Kidney (tissue), 13 donors: ENCODE measurements at regions not wholly inside any gene's neighbourhood (a gene's known extent, or its start where the extent isn't known, plus 50 kb on each side); places are given as distances from the start of the nearest gene placed in this dataset.
A peak's percentile ranks its signal among the peaks of the same experiment; 100 is the strongest.

Experiments used
- DNase-seq, 5 donors: peaks; one replicate each; pipeline ENCODE4 v3.0.0-alpha.2; 2013 to 2020
- FAIRE-seq: peaks from 2 replicates; lab custom pipeline; 2012; peaks lifted over from hg19 to GRCh38; lab: Jason Lieb, UNC
- H3K27ac ChIP-seq, 2 donors: one replicate each; pipeline ENCODE4 v1.7.0; 2013; ENCODE audit warnings: low read depth in 2 of 2, low read length in 2 of 2, inconsistent platforms in 1 of 2
- H3K27me3 ChIP-seq: one replicate; pipeline ENCODE4 v1.7.1; 2013; ENCODE audit warnings: low read length, inconsistent platforms; ENCODE audit not compliant: control insufficient read depth, insufficient read depth
- H3K36me3 ChIP-seq, 3 donors: one replicate each; pipeline versions ENCODE4 v1.7.0 to v1.7.1; 2013; ENCODE audit warnings: low read length in 3 of 3, control low read depth in 1 of 3, inconsistent platforms in 1 of 3; ENCODE audit not compliant: insufficient read depth in 3 of 3, control insufficient read depth in 2 of 3
- H3K4me1 ChIP-seq, 3 donors: one replicate each; pipeline versions ENCODE4 v1.7.0 to v1.7.1; 2013; ENCODE audit warnings: low read length in 3 of 3, inconsistent platforms in 1 of 3, low read depth in 1 of 3; ENCODE audit not compliant: control insufficient read depth in 2 of 3, insufficient read depth in 2 of 3
- H3K4me3 ChIP-seq, 3 donors: one replicate each; pipeline versions ENCODE4 v1.7.0 to v1.8.1; 2013; ENCODE audit warnings: low read length in 3 of 3, control low read depth in 1 of 3, inconsistent platforms in 1 of 3
- H3K9ac ChIP-seq, 3 donors: one replicate each; pipeline versions ENCODE4 v1.7.0 to v1.7.1; 2013; ENCODE audit warnings: low read length in 3 of 3, control low read depth in 1 of 3, inconsistent platforms in 1 of 3
- H3K9me3 ChIP-seq, 3 donors: one replicate each; pipeline versions ENCODE4 v1.7.0 to v1.7.1; 2013; ENCODE audit warnings: low read length in 3 of 3, control low read depth in 1 of 3, inconsistent platforms in 1 of 3; ENCODE audit not compliant: control insufficient read depth in 2 of 3, insufficient read depth in 1 of 3
- intact Hi-C: fragments of 100-400 bp; cut with DNase I; formaldehyde crosslinking; loops from one replicate; pipeline ENCODE4 v1.11.1; 2022
- TF ChIP-seq, protein P1 (sequence below): IDR thresholded peaks from 3 replicates; pipeline ENCODE4 v1.5.1; 2012; ENCODE audit warnings: mild to moderate bottlenecking, moderate library complexity, borderline replicate concordance; ENCODE audit not compliant: insufficient read depth; ENCODE audit errors: extremely low read depth
- donor health status: control.
- donor health status: control.
- donor health status: control.
- donor health status: control.
- donor health status: control.
- donor health status: DM: yes; HTN: yes; CAD: no.
- donor health status: Normal renal cell carcinoma (clear cell type).

DNA sequence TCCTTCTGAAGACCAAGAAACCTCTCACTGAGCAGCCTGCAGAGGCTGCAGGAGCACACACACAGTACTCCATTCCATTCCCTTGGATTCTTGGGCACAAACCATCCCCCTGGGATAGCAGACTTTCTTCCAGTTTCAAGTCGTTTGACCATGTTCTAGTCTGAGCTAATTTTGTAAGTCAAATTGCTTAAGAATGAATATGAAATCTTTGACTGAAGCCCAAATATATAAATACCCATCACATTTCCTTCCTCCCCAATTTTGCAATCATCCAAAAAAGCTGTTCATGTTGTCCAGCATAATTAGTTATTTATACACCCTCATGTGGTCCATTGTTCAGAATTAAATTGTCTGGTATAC lies 231.2 kb upstream of the TPRG1 start:
- TF ChIP-seq, protein P1, sequence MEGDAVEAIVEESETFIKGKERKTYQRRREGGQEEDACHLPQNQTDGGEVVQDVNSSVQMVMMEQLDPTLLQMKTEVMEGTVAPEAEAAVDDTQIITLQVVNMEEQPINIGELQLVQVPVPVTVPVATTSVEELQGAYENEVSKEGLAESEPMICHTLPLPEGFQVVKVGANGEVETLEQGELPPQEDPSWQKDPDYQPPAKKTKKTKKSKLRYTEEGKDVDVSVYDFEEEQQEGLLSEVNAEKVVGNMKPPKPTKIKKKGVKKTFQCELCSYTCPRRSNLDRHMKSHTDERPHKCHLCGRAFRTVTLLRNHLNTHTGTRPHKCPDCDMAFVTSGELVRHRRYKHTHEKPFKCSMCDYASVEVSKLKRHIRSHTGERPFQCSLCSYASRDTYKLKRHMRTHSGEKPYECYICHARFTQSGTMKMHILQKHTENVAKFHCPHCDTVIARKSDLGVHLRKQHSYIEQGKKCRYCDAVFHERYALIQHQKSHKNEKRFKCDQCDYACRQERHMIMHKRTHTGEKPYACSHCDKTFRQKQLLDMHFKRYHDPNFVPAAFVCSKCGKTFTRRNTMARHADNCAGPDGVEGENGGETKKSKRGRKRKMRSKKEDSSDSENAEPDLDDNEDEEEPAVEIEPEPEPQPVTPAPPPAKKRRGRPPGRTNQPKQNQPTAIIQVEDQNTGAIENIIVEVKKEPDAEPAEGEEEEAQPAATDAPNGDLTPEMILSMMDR, result no peak
- Histone ChIP-seq H3K36me3 (no peaks in the 10 kb centered on the region), H3K27ac (peak overlapping the region in 1 of 2 donors; percentile 52), H3K4me1 (no peaks in the 10 kb centered on the region), H3K4me3 (no peak overlapping the region), H3K9ac (no peak overlapping the region), H3K9me3 (no peaks in the 10 kb centered on the region), H3K27me3 (no peaks in the 10 kb centered on the region)
- intact Hi-C loops, result no loop called here
- DNase-seq (no peak), FAIRE-seq (no peak)

DNA sequence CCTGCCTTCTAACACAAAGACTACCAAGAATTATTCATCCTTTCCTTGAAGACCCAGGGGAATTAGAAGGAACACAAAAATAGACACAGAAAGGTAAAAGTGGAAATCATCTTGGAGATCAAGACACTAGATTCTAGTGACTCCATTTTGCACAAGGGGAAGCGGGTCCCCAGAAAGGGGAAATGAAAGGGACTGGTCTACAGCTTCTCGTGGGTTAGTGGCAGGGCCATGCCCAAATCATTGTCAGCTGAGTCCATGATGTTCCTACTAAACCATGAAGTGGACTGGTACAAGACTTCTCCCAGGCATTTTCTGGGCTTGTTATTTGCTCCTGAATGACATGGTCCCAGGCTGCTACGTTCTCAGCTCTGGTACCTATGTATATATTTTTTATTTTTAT lies 230.7 kb upstream of the TPRG1 start:
- H3K4me1 ChIP-seq, result no peaks in the 10 kb centered on the region
- FAIRE-seq (no peak), DNase-seq (no peak)
- no peaks in the 10 kb centered on the region for H3K27me3 ChIP-seq
- intact Hi-C loops, result no loop called here
- H3K36me3 ChIP-seq, result no peaks in the 10 kb centered on the region
- no peak overlapping the region for H3K4me3 ChIP-seq
- no peaks in the 10 kb centered on the region for H3K9me3 ChIP-seq
- H3K27ac ChIP-seq, result peak overlapping the region in 1 of 2 donors; percentile 52
- TF ChIP-seq, protein P1, result no peak
- H3K9ac ChIP-seq, result no peak overlapping the region

DNA sequence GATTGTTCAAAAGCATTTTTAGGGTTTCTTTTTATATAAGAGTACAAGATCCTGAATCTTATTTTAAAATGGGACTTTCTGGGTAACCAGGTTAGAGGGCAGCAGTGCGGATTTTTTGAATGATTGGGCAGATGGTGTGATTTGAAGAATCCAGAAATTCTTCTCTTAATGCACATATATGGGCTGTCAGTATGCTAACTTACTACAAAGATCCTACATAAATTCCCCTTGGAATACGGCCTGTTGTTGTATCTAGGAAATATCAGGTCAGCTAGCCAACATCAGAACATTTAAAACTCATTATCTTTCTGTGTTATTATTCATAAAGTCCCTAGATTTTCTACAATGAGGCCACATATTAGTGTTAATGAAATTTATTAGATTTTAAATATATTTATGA lies 229.6 kb upstream of the TPRG1 start:
- Histone ChIP-seq H3K27ac (no peak overlapping the region), H3K27me3 (no peaks in the 10 kb centered on the region), H3K9ac (no peak overlapping the region), H3K9me3 (no peaks in the 10 kb centered on the region), H3K36me3 (no peaks in the 10 kb centered on the region), H3K4me1 (peaks cover 0 to 6% (median 3%) of the 10 kb centered on the region in 3 donors), H3K4me3 (no peak overlapping the region)
- TF ChIP-seq, protein P1, result no peak
- DNase-seq (no peak), FAIRE-seq (no peak)
- intact Hi-C loops, result no loop called here

DNA sequence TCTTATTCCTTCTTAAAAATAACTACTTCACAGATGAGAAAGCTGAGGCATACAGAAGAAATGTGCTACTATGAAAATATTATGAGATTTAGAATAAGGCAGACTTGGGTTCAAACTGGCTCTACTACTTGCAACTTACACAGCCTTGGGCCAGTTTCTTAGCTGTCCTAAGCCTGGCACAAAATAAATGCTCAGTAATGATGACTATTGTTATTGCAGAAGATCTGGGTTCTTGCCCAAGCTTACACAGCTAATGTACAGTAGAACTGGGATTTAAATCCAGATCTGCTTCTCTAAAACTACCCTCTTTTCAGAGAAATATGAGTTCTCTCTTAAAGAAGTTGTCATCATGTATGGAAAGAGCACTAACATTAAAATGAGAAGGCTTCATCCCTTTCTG lies 228.2 kb upstream of the TPRG1 start:
- intact Hi-C loops, result no loop called here
- TF ChIP-seq, protein P1, result no peak
- FAIRE-seq (no peak), DNase-seq (no peak)
- H3K27me3 ChIP-seq, result no peaks in the 10 kb centered on the region
- no peaks in the 10 kb centered on the region for H3K36me3 ChIP-seq
- no peak overlapping the region for H3K4me3 ChIP-seq
- no peak overlapping the region for H3K9ac ChIP-seq
- no peak overlapping the region for H3K27ac ChIP-seq
- no peaks in the 10 kb centered on the region for H3K9me3 ChIP-seq
- H3K4me1 ChIP-seq, result peaks cover 0 to 12% (median 9%) of the 10 kb centered on the region in 3 donors
